Ishikawa (cell line): ENCODE measurements at regions not wholly inside any gene's neighbourhood (a gene's known extent, or its start where the extent isn't known, plus 50 kb on each side); places are given as distances from the start of the nearest gene placed in this dataset.

Experiments
- EP300 ChIP-seq: IDR thresholded peaks from 2 replicates; pipeline ENCODE4 v1.6.1; 2012; ENCODE audit warnings: borderline replicate concordance
- REST ChIP-seq: IDR thresholded peaks from 2 replicates; pipeline ENCODE4 v1.6.1; 2012; ENCODE audit warnings: low read depth, mild to moderate bottlenecking

GRCh38 chr15:31488437-31489204, 162.0 kb downstream of the KLF13 start:
- no peak for TF ChIP-seq EP300
- no peak for TF ChIP-seq REST
